NCI-H524 (cell line): ENCODE measurements at regions not wholly inside any gene's neighbourhood (a gene's known extent, or its start where the extent isn't known, plus 50 kb on each side); places are given as distances from the start of the nearest gene placed in this dataset.

Experiments used
- DNase-seq, 2 experiments: peaks; one replicate each; lab custom pipeline; 2025; lab: John Stamatoyannopoulos, UW

DNA sequence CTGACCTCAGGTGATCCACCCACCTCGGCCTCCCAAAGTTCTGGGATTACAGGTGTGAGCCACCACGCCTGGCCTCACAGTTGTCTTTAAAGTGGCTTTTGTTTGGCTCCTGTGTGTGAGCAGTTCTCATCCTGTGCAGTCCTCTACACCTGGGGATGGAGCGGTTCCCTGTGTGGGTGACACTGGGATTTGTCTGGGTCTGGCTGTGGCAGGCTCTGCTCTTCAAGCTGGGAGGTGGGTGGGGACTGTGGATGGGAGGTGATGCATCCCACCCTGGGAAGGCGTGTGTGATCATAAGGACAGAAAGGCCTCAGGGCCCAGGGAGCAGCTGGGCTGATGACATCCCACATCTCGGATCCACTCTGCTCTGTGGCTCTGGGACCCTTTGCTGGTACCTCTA is 1266.8 kb downstream of the BRD1 start:
- DNase-seq: no peak

DNA sequence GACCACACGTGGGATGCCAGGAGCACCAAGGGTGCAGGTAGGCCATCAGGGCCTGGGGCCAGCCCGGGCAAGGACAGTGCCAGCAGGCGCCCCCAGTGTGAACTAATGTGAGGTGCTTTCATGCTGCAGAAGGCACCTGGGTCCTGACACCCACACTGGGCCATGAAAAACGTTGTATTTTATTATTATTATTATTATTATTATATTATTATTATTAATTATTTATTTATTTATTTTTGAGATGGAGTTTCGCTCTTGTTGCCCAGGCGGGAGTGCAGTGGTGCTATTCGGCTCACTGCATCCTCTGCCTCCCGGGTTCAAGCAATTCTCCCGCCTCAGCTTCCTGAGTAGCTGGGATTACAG is 1267.3 kb downstream of the BRD1 start:
- no peak for DNase-seq

DNA sequence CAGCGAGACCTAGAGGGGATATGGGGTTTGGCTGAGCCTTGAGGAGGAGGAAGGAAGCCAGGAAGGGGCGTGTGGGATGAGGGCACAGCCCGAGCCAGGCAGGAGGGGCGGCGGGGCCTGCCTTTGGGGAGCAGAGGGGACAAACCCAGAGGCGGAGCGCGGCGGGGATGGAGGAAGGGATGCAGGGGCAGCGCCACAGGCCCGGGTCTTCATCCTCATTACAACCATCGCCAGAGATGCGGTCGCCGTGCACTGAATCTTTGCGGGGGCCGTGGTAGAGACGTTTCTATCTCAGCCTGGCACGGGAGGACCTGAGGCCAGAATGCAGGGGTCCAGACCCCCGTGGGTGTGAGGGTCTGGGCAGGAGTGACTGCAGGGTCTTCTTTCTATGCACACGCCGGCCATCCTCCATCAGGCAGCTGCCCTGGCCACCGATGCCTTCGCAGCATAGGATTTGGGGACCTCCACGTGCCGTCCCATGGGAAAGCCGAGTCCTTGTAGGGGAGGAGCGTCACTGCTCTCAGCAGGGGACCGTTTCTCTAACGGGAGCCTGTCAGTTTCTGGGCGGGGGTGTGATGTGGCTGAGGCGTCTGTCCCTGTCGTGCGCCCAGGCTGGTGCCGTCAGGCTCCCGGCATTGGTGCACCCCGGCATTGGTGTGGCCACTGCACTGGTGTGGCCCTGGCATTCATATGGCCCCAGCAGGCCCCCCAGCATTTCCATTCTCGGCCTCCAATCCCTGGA is 1267.9 kb downstream of the BRD1 start:
- no peak for DNase-seq

DNA sequence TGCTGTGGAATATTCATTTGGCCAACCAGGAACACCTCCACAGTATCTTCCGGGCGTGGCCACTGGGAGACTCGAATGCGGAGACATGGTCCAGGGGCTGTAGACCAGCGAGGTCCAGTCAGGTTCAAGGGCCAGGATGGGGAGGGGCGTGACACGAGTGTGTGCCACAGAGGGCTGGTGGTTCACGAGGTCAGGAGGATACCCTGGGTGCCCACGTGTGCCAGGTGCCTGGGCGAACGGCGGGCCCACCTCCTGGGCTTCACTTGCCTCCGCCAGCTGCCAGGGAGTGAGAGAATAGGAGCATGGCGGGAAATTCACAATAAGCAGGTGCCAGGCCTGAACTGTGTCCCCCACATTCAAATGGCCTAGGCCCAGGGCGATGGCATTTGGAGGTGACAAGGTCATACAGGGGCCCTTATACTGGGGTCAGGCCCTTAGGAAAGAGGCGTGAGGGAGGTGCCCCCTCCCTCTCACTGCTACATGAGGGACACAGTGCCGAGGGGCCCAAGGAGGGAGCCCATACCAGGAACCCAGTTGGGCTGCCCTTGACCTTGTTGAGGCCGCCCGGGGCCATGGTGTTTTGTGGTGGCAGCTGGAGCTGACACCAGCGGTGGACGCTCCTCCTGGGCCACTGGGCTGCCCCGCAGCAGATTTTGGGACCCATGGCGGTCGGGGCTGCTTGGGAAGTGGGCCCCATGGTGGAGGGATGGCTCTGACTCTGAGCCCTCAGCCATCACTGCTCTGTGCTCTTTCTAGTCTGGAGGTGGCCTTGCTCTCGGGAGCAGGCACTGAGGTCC is 1268.9 kb downstream of the BRD1 start:
- no peak for DNase-seq

DNA sequence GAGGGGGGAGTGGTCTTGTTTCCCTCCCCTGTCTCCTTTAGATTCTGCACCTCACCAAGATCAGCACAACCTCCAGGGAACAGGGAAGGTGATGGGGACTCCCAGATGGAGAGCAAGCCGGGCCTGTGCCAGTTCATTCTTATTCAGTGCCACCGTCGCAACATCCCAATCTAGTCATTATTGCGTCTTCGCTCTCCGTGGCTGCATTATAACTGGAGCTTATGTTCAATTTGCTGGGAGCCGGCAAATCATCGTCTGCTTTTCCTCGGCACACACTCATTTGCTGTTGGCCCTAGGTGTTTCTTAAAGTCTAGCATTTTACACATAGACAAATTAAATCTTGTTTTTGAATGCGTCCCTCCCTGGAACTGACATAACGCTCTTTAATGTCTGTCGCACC is 1269.7 kb downstream of the BRD1 start:
- no peak for DNase-seq

DNA sequence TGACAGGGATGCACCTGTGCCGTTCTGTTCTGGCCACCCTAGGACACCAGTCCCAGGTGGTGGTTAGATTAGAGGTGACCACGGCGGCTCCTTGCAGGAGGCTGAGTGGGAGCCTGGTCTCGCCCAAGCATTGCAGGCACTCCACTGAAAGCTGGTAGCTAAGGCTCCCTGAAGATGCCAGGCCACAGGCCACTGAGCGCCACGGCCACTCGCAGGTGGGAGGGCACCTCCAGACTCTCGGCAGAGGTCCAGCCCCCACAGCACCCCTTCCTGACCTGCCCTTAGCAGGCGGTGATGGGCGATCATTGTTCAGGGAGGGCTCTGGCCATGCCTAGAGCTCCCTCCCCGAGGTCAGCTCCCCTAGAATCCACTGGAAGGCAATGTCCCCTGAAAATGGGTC is 1270.2 kb downstream of the BRD1 start:
- DNase-seq: no peak

DNA sequence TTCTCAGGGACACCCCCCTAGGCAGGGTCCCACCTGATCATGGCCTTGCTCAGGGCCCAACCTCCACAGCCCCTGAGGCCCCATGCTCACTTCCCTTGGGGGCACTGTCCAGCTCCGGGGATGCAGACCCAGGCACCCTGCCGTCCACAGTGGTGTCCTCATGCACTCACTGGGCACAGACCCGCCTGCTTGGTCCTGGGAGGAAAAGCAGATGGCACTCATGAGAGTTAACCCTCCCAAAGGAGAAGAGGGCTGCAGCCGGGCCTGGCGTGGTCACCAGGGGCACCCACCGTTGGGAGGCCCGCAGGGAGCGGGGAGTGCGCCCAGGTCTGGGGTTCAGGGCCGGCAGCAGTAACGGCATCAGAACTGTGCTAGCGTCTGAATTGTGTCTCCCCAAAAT is 1270.9 kb downstream of the BRD1 start:
- no peak for DNase-seq

DNA sequence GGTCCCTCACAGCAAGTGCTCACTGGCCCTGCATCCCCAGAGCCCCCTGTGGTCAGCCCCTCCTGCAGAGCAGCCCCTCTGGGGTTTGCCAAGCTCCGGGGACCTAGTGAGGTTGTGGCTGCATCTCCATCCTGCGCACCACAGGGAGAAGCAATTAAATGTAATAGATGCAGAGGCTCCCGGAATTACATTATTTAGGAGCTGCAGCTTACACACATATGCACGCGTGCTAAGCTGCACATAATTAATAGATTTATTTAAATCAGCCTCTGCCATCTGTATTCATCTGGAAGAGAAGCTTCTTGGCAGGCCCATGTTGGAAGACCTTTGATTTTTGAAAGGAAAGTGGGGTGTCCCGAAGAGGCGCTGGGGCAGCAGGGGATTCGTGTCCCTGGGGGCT is 1271.5 kb downstream of the BRD1 start:
- peak in 1 of 2 experiments; percentile 54 for DNase-seq

DNA sequence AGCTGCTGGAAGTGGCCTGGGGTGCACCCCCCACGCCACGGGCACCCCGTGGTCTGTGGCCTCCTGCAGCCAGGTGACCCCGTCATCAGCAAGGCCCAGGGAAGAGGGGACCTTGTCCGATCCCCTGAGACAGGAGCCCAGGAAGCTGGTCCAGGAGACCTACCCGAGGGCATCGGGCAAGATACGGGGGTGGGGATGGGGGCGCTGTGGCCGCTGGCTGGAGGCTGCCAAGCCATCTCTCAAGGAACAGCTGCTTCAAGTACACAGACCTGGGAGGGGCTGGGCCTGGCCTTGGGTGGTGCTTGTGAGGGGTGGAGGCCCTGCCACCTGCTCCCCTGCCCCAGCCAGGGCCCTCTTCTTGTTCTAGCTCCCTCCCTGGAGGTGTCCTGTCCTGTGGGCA is 1272.1 kb downstream of the BRD1 start:
- DNase-seq: peak; percentile 51 to 82

DNA sequence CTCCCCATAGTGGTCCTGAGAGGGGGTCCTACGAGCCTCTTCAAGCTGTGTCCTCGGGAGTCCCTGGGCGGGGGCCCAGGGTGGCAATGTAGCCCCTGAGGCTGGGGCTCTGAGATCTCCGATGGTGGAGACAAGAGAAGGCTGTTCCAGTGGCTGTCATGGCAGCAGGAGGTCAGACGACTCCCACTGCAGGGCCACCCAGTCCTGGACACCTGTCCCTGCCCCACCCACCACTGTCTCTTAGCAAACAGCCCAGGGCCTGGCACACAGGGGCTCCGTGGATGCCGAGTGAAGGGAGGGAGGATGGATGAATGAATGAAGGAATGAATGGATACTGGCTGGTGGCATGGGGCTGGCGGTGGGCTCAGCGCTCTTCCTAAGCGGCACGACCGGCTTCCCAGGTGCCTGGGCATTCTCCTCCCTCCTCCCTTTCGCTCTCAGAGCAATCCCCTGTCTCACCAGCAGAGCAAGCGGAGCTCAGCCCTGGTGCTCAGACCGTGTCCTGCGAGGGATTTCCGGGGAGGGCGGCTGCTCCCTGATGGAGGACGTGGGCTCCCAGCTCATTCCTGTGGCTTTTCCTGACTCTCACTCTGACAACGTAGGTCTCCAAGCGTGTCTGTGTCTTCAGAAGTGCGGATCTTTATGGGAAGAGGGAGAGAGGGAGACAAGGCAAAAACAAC is 1272.6 kb downstream of the BRD1 start:
- peak in 1 of 2 experiments; percentile 61 for DNase-seq

DNA sequence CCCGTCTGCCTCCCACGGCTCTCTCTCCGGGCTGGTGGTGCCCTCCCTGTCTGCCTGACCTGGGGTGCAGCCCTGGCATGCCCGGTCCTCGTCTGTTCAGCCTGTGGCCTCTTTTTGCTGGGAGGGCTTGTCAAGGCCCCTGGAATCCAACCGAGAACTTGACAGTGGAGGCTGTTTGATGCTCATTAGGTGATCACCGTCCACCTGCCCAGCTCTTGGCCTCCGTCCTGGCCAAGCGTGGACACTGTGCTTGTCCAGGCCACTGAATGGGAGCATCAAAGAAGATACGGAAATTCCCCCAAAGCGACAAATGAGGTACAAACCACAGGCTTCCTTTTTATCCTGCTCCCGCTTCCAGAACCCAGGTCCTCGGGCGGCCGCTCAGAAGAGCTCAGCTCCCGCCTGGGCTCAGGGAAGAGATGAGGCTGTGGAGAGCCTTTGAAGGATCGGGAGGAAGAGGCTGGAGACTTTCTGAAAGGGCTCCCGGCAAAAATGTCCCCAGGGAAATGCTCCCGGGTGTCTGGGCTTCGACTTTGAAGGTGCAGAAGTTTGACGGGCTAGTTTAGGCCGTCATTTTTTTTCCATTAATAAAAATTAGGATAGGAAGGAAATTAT is 1273.9 kb downstream of the BRD1 start:
- DNase-seq: no peak

DNA sequence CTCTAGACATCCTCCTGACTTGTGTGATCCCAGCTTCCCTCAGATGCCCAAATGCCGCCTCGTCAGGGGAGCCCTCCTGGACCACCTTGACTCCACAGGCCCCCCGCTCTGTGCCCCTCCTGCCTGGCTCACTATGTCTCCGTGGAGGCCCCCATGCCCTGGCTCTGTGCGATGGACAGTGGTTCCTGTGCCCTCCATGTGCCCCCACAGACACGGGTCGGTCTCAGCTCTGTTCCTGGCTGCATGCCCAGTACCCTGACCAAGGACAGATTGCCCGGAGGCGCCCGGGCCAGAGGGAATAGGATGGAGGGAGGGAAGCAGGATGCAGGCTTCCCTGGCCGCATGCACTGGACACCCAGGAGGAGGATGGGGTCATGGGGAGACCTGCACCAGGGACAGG is 1274.6 kb downstream of the BRD1 start:
- no peak for DNase-seq

DNA sequence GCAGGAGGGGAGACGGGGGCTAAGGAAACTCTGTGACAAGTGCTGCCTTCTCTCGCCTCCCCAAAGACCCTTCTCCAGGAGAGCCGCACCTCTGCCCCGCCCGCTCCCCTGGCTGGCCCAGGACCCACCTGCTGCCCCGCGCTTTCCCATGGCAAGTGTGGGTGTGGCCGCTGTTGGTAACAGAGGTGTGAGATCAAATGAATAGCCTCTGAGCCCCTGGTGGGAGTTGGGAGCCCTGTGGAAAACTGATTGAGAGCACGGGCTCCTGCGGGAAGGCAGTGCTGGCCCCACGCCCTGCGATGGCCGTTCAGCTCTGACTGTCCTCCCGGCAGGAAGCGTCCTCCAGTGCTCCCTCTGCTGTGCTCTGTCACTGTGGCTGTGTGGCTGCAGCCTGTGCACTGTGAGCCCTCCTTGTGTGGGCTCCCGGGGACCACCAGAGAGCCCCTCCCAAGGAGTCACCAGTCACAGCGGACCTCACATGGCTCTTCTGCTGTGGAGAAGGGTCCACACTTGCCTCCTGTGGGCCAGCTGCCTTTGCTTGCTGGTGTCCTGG is 1275.9 kb downstream of the BRD1 start:
- DNase-seq: no peak

DNA sequence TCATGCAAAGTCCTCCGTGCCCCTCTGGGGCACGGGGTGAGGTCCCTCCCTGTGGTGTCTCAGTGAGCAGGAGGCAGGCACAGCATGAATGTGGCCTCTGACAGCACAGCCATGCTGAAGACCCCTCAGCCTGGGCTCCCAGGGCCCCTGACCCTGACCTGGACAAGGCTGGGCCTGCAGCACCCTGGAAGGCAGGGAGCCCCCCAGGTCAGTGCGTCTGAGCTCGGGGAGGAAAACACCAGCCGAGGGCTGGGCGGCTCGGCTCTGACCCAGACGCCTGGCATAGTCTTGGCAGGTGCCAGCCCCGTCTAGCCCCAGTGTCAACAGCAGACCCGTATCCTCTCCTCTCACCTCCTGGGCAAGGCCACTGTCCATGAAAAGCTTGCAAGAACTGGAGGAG is 1276.6 kb downstream of the BRD1 start:
- DNase-seq: no peak

DNA sequence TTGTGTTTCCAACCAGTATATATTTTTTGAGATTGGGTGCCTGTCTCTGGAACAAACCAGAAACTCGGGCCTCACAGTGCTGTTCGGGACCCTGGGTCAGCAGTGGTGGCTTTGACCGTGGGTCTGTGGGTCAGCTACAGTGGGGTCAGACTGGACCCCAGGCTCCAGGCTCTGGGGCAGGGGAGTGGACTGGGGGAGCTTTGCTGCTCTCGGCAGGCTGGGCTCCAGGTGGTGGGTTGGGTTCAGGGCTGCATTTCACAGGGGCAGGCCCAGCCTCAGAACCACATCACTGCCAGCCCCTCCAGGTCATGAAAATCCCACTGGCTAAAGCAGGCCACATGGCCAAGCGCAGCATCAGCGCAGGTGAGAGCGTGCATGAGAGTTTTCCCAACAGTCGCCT is 1279.3 kb downstream of the BRD1 start:
- DNase-seq: no peak

DNA sequence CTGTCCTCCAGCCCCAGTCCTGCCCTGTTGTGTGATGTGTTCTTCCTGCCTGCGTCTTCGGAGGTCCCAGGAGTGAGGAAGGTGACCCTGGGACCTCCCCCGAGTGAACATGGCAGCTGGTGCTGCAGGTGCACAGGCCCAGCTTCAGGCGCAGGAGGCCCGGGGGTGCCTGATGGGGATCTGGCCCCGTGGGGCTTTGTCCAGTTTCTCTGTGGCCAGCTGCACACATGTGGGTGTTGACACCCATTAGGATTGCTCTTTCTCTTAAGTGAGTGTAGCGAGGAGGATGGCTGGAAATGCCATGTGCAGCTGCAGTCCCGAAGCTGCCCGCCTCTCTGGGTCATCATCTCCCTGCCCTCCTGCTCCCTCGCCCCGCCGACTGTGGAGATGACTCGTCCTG is 1279.7 kb downstream of the BRD1 start:
- no peak for DNase-seq

DNA sequence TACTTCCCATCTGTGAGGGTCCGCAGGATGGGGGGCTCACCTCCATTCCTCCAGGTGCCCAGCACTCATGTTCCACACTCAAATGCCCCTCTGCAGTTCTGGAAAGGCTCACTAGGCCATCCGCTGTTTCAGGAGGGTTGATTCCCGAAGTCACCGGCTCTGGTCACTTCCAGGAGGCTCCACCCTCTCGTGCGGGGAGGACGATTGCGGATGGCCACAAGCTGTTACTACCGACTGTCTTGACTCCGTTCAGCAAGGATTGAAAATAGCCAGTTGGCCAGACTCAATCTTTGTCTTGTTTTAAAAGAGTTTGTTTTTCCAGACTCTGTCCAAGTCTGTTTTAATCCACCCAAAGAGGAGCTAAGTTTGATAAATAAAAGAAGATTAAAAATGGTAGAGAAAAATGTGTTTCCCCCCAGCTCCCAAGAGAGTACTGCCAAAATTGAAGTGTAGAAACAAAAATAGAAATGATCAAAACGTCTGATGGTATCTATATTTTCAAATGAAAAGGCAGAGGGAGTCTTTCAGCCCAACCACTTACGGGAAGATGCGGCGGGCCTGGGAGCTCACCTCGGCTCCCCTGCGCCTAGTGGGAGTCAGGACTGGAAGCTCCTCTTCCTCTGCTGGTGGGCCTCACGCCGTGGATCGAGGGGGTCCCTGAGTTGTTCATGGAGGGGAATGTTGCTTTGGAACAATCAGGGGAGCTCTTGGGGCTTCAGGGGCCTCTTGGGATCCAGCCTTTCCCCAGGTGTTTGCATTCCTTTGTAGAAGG is 1280.8 kb downstream of the BRD1 start:
- DNase-seq: no peak

DNA sequence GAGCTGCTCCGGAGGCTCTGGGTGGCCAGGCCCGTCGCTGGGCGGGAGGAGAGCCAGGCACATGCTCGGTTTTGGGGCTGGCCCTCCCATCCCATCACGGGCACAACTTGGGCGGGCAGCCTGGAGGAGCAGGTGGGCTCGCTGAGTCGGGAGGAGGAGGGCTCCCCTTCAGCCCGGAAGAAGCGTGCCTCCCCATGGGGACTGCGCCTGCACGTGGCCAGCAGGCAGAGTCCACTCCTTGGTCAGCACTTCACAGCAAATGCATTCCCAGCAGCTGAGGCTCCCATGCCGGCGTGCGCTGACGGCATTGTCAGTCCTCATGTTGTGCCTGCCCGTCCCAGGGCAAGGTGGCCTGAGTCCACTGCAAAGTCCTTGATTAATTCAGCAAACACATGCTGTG is 1281.7 kb downstream of the BRD1 start:
- DNase-seq: no peak

DNA sequence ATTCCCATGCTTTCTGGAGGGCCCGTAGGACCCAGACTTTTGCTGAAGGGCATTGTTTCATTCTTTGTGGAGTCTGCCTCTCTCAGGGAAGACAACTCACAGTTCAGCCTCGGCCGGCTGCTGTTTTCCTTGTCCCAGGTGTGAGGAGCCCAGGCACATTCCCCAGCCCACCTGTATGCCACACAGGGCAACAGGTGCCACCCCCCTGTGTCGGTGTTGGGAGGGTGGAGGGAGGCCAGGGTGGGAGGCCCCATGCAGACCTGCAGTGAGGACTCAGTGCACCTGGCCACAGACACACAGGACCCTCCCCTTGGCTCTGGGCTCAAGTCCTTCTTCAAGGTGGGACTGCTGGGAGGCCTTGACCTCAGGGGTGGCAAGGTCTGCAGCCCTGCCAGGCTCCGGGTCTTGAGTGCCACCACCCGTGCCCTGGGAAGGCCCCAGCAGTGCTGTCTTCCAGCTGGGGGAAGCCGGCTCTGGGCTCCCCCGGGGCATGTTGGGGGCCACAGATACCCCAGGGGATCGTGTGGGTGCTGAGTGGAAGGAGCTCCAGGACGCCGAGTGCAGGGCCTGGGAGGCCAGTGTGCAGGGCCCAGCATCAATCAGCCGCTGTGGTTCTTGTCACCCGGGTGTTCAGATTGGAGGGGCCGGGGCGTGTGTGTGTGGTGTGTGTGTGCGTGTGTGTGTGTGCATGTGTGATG is 1286.1 kb downstream of the BRD1 start:
- no peak for DNase-seq

DNA sequence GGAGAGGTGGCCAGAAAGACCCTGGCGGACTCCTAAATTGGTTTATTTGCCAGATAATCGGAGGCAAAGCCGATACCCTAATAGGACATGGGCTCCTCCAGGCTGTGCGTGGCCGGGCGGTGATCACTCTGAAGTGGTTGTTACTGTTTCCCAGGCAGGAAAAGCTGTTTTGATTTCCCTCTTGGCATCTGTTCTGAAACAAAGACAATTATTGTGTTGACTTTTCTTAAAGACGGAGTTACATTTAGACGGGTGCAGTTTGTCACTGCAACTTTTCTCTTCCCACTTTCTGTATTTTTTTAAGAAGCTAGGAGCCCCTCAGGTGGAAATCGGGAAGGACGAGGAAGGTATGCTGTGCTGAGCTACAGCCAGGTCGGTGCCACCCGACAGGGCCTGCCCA is 1288.4 kb downstream of the BRD1 start:
- no peak for DNase-seq

DNA sequence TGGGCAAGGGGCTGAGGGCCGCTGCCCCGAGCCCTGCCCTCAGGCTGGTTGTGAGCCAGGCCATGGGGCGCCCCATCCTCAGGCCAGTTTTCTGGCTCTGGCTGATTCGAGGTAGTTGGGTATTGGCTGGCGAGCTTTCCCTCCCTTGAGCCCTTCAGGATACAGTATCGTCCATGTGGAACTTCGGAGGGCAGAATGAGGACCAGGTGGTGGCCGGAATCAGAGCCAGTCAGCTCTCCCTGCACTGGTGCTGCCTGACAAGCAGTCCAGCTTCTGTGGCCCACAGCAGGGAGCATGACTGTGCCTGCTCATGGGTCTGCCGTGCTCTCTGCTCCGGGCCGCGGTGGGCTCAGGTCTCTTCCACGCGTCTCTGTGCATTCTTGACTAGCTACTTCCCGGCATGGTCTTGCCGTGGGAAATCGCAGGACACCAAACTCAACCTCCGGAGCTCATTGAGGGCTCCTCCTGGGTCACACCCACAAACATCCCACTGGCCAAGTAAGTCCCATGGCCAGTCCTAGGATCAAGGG is 1289.3 kb downstream of the BRD1 start:
- no peak for DNase-seq
